Kidney epithelial cell (primary cell): ENCODE measurements at regions not wholly inside any gene's neighbourhood (a gene's known extent, or its start where the extent isn't known, plus 50 kb on each side); places are given as distances from the start of the nearest gene placed in this dataset.

Source experiments
- DNase-seq: peaks from one replicate; pipeline ENCODE4 v3.0.0-alpha.2; 2010; ENCODE audit warnings: low read depth
- H3K27me3 ChIP-seq: 2 replicates; pipeline ENCODE4 v1.6.0; 2011; ENCODE audit warnings: low read length; ENCODE audit not compliant: control insufficient read depth, insufficient read depth
- H3K36me3 ChIP-seq: 2 replicates; pipeline ENCODE4 v1.5.1; 2011; ENCODE audit warnings: low read length; ENCODE audit not compliant: control insufficient read depth, insufficient read depth
- H3K4me3 ChIP-seq: 2 replicates; pipeline ENCODE4 v1.5.1; 2011; ENCODE audit warnings: low read depth, mild to moderate bottlenecking, control low read depth, low read length
- CTCF ChIP-seq: IDR thresholded peaks from 2 replicates; pipeline ENCODE4 v1.5.1; 2011; ENCODE audit warnings: mild to moderate bottlenecking, moderate library complexity, low read length, control low read depth, inconsistent platforms; ENCODE audit not compliant: insufficient read depth, poor library complexity, severe bottlenecking

- DNase-seq, result no peak
- Histone ChIP-seq H3K4me3 (no peak overlapping the region), H3K36me3 (no peaks in the 10 kb centered on the region), H3K27me3 (no peaks in the 10 kb centered on the region)
- no peak for TF ChIP-seq CTCF
Measured at GRCh38 chr1:96944432-96945092, 223.0 kb downstream of the PTBP2 start.

- H3K36me3 ChIP-seq, result no peaks in the 10 kb centered on the region
- no peaks in the 10 kb centered on the region for H3K27me3 ChIP-seq
- no peak for DNase-seq
- TF ChIP-seq CTCF, result no peak
- no peak overlapping the region for H3K4me3 ChIP-seq
Measured at GRCh38 chr1:96945509-96946084, 224.0 kb downstream of the PTBP2 start.

- no peak for TF ChIP-seq CTCF
Measured at GRCh38 chr1:96955307-96956012, 233.9 kb downstream of the PTBP2 start.

GRCh38 chr1:96962216-96962615 is 240.6 kb downstream of the PTBP2 start:
- H3K4me3 ChIP-seq, result no peak overlapping the region

More at GRCh38 chr1:96955307-96956012, 233.9 kb downstream of the PTBP2 start:
- Histone ChIP-seq H3K27me3 (no peaks in the 10 kb centered on the region), H3K36me3 (no peaks in the 10 kb centered on the region), H3K4me3 (no peak overlapping the region)
- no peak for DNase-seq

GRCh38 chr1:96962751-96963211 is 241.2 kb downstream of the PTBP2 start:
- no peaks in the 10 kb centered on the region for H3K27me3 ChIP-seq
- peak; percentile 9 for DNase-seq
- H3K36me3 ChIP-seq, result no peaks in the 10 kb centered on the region
- TF ChIP-seq CTCF, result no peak
- H3K4me3 ChIP-seq, result no peak overlapping the region

More at GRCh38 chr1:96962216-96962615, 240.6 kb downstream of the PTBP2 start:
- no peaks in the 10 kb centered on the region for H3K36me3 ChIP-seq
- TF ChIP-seq CTCF, result no peak
- no peaks in the 10 kb centered on the region for H3K27me3 ChIP-seq
- DNase-seq, result no peak
